Chondrocyte (in vitro differentiated cells): ENCODE measurements at regions not wholly inside any gene's neighbourhood (a gene's known extent, or its start where the extent isn't known, plus 50 kb on each side); places are given as distances from the start of the nearest gene placed in this dataset.
A peak's percentile ranks its signal among the peaks of the same experiment; 100 is the strongest.

Experiments
- DNase-seq: peaks from one replicate; pipeline ENCODE4 v3.0.0; 2021; ENCODE audit warnings: mixed read lengths, low spot score
- H3K27ac Mint-ChIP-seq: one replicate; pipeline ENCODE4 v1.8.0; 2021; ENCODE audit warnings: mild to moderate bottlenecking, moderate library complexity, mixed read lengths; ENCODE audit not compliant: unreplicated experiment
- H3K27me3 Mint-ChIP-seq: 2 replicates; pipeline ENCODE4 v1.8.0; 2021; ENCODE audit warnings: low read depth, mixed read lengths
- H3K36me3 Mint-ChIP-seq: 2 replicates; pipeline ENCODE4 v1.8.0; 2021; ENCODE audit warnings: low read depth, mixed read lengths
- H3K4me1 Mint-ChIP-seq: 2 replicates; pipeline ENCODE4 v1.8.0; 2021; ENCODE audit warnings: low read depth, mild to moderate bottlenecking, mixed read lengths
- H3K4me3 Mint-ChIP-seq: one replicate; pipeline ENCODE4 v1.8.0; 2021; ENCODE audit warnings: mild to moderate bottlenecking, moderate library complexity, mixed read lengths; ENCODE audit not compliant: unreplicated experiment
- H3K9me3 Mint-ChIP-seq: 2 replicates; pipeline ENCODE4 v1.8.0; 2021; ENCODE audit warnings: low read depth, mixed read lengths
- TF ChIP-seq, protein P1 (sequence below): fragments of 200-600 bp; sonication (generic); IDR thresholded peaks from 2 replicates; pipeline ENCODE4 v1.5.0; 2021; ENCODE audit warnings: antibody characterized with exemption, mild to moderate bottlenecking, moderate library complexity

DNA sequence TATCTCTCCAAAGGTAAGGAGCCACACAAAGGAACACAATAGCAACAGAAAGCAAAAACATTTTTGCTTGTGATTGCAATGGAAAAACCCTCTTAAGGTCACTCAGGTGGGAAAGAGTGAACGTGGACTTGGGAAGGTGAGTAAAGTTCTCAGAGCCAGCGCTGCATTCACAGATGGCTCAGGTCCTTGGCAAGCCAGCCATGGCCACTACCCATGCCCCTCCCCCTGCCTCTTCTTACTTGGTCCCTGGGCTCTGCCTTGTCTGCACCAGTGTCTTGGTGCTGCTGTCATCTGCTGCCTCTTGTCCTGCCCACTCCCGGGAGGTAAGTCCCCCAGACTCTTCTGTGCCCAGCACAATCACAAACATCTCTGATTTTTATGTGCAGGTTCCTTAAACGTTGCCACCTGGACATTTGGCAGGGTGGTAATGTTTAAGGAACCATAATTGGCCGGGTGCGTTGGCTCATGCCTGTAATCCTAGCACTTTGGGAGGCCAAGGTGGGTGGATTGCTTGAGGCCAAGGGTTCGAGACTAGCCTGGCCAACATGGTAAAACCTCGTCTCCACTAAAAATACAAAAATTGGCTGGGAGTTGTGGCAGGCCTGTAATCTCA, 74.6 kb downstream of the FEM1C start:
- DNase-seq = no peak
- Mint-ChIP-seq H3K27ac (no peak overlapping the region), H3K4me1 (no peaks in the 10 kb centered on the region), H3K36me3 (no peaks in the 10 kb centered on the region), H3K9me3 (no peaks in the 10 kb centered on the region), H3K27me3 (peaks cover 26% of the 10 kb centered on the region), H3K4me3 (no peak overlapping the region)
- TF ChIP-seq, protein P1, sequence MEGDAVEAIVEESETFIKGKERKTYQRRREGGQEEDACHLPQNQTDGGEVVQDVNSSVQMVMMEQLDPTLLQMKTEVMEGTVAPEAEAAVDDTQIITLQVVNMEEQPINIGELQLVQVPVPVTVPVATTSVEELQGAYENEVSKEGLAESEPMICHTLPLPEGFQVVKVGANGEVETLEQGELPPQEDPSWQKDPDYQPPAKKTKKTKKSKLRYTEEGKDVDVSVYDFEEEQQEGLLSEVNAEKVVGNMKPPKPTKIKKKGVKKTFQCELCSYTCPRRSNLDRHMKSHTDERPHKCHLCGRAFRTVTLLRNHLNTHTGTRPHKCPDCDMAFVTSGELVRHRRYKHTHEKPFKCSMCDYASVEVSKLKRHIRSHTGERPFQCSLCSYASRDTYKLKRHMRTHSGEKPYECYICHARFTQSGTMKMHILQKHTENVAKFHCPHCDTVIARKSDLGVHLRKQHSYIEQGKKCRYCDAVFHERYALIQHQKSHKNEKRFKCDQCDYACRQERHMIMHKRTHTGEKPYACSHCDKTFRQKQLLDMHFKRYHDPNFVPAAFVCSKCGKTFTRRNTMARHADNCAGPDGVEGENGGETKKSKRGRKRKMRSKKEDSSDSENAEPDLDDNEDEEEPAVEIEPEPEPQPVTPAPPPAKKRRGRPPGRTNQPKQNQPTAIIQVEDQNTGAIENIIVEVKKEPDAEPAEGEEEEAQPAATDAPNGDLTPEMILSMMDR = no peak

DNA sequence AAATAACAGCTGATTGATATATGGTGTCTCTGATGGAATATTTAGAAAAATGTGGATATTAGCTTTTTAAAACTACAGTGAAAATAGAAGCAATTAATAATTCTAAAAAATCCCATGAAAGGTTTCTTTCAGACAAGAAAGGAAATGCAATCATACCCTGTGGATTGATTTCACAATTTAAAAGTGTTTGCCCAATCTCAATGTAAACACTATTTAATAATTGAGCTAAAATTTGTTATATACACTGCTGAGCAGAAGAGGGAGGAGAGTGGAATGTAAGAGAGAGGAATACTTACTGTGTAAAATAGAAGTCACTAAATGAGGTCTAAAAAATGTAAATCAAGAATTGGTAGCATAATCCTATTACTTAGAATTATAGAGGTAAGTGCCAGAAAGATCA, 76.9 kb downstream of the FEM1C start:
- TF ChIP-seq, protein P1 = no peak
- Mint-ChIP-seq H3K4me3 (no peak overlapping the region), H3K27ac (no peak overlapping the region), H3K9me3 (no peaks in the 10 kb centered on the region), H3K4me1 (no peaks in the 10 kb centered on the region), H3K36me3 (no peaks in the 10 kb centered on the region), H3K27me3 (peaks cover 25% of the 10 kb centered on the region)
- no peak for DNase-seq

DNA sequence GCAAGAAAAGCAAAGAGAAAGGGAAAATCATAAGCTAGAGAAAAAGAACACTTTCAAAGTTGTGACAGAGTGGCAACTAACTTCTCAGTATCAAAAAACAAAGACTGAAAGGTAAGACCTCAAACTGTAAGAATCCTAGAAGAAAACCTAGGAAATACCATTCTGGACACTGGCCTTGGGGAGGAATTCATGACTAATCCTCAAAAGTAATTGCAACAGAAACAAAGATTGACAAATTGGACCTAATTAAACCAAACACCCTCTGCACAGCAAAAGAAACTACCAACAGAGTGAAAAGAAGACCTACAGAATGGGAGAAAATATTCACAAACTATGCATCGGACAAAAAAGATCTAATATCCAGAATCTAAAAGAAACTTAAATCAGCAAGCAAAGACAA, 79.1 kb downstream of the FEM1C start:
- DNase-seq = no peak
- H3K4me1 Mint-ChIP-seq = peaks cover 8% of the 10 kb centered on the region
- no peaks in the 10 kb centered on the region for H3K36me3 Mint-ChIP-seq
- H3K27me3 Mint-ChIP-seq = peaks cover 21% of the 10 kb centered on the region
- H3K4me3 Mint-ChIP-seq = no peak overlapping the region
- TF ChIP-seq, protein P1 = no peak
- H3K27ac Mint-ChIP-seq = no peak overlapping the region
- no peaks in the 10 kb centered on the region for H3K9me3 Mint-ChIP-seq

DNA sequence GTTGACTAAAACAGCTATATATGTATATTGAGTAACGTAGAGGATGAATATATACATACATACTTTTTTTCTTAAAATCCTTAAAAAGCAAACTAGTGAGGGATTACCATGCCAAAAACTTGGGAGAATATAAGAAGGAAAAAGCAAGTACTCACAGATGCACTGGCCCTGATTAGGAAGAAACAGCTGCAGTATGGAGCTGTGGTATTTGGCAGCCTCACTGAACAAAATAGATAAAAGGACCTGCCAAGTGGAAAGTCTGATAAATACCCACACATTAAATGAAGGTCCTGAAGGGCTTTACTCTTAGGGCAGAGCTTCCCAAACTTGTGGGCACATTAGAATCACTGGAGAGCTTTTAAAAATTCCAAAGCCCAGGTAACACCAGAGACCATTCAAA, 80.6 kb downstream of the FEM1C start:
- H3K36me3 Mint-ChIP-seq = no peaks in the 10 kb centered on the region
- peaks cover 8% of the 10 kb centered on the region for H3K4me1 Mint-ChIP-seq
- no peak overlapping the region for H3K4me3 Mint-ChIP-seq
- DNase-seq = no peak
- H3K27me3 Mint-ChIP-seq = peaks cover 19% of the 10 kb centered on the region
- H3K27ac Mint-ChIP-seq = no peak overlapping the region
- TF ChIP-seq, protein P1 = no peak
- no peaks in the 10 kb centered on the region for H3K9me3 Mint-ChIP-seq

DNA sequence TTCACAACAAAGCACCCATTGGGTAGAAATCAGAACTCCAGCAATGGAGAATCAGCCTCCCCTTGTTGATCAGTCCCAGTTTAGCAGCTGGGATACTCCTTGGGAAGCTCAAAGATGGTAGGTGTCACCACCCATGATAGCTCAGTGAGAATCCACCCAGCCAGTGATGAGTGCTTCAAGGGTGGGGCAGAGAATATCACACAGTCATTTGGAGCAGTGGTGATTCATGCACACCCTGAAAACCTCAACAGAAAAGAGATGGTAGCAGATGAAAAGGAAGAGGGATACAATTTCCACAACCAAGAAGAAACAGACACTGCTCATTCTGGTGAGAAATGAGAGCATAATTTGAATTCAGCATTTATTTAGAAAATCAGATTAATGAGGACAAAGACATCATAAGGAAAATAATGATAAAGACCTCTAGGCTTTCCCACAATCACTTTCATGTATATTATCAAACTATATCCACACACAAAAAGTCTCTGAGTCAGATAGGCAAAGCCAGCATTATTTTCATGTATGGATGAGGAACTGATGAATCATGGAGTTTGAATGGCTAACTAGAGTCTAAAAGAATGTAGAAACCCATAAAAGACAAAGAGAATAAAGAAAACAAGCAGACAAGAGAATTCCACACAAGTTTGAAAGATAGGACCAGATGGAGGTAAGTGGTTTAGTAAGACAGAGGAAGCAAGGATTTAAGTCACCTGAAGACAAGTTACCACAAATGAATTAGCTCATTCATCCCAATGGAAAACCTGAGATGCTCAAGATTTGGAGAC, 82.9 kb downstream of the FEM1C start:
- no peaks in the 10 kb centered on the region for H3K9me3 Mint-ChIP-seq
- TF ChIP-seq, protein P1 = no peak
- no peak for DNase-seq
- H3K36me3 Mint-ChIP-seq = no peaks in the 10 kb centered on the region
- no peak overlapping the region for H3K4me3 Mint-ChIP-seq
- peaks cover 11% of the 10 kb centered on the region for H3K27me3 Mint-ChIP-seq
- H3K4me1 Mint-ChIP-seq = peaks cover 8% of the 10 kb centered on the region
- peak overlapping the region; percentile 6 for H3K27ac Mint-ChIP-seq
